Esophagus muscularis mucosa (tissue), 4 donors: ENCODE measurements at regions not wholly inside any gene's neighbourhood (a gene's known extent, or its start where the extent isn't known, plus 50 kb on each side); places are given as distances from the start of the nearest gene placed in this dataset.

ENCODE experiments used
- DNase-seq: peaks from one replicate; pipeline ENCODE4 v3.0.0-alpha.2; 2017; ENCODE audit errors: extremely low spot score
- H3K27ac ChIP-seq, 4 donors: fragments of 200-600 bp; sonication (generic); replicated peaks in 1 of 4; 1 replicate in 3 of 4; 2 replicates in 1 of 4; pipeline ENCODE4 v1.5.1; 2016 to 2019; ENCODE audit warnings: mild to moderate bottlenecking in 1 of 4
- H3K27me3 ChIP-seq, 4 donors: fragments of 200-600 bp; sonication (generic); one replicate each; pipeline versions ENCODE4 v1.5.1 to v1.6.0; 2016 to 2019
- H3K36me3 ChIP-seq, 4 donors: fragments of 200-600 bp; sonication (generic); one replicate each; pipeline ENCODE4 v1.5.1; 2016 to 2019
- H3K4me1 ChIP-seq, 4 donors: fragments of 200-600 bp; sonication (generic); one replicate each; pipeline ENCODE4 v1.5.1; 2016 to 2019
- H3K4me3 ChIP-seq, 4 donors: fragments of 200-600 bp; sonication (generic); 1 replicate in 2 of 4; 2 replicates in 2 of 4; pipeline ENCODE4 v1.5.1; 2016 to 2019; ENCODE audit warnings: mild to moderate bottlenecking in 4 of 4, moderate library complexity in 1 of 4
- H3K9me3 ChIP-seq, 4 donors: fragments of 200-600 bp; sonication (generic); 1 replicate in 3 of 4; 2 replicates in 1 of 4; pipeline ENCODE4 v1.5.1; 2016 to 2019
- EP300 ChIP-seq: sonication (generic); formaldehyde crosslinking; IDR thresholded peaks from one replicate; pipeline ENCODE4 v1.6.1; 2017; ENCODE audit warnings: antibody characterized with exemption
- POLR2A ChIP-seq: fragments of 450-650 bp; IDR thresholded peaks from one replicate; pipeline ENCODE4 v1.6.1; 2017; ENCODE audit warnings: antibody characterized with exemption, moderate library complexity, mild to moderate bottlenecking, low read depth
- POLR2AphosphoS5 ChIP-seq, 2 donors: sonication (generic); formaldehyde crosslinking; IDR thresholded peaks; one replicate each; pipeline ENCODE4 v1.6.1; 2017; ENCODE audit warnings: antibody characterized with exemption in 2 of 2
- WGBS: methylation state at CpG from one replicate; pipeline ENCODE4 v1.1.5; 2018; 5-methylcytosine and 5-hydroxymethylcytosine counted together
- intact Hi-C: fragments of 100-400 bp; cut with DNase I; formaldehyde crosslinking; loops from one replicate; pipeline ENCODE4 v1.15.1; 2023
- TF ChIP-seq, protein P1 (sequence below), 3 experiments: fragments of 200-600 bp in 2 of 3; fragments of 450-650 bp in 1 of 3; sonication (generic) in 2 of 3; IDR thresholded peaks; one replicate each; pipeline ENCODE4 v1.5.1; 2017 to 2019; ENCODE audit warnings: antibody characterized with exemption in 3 of 3, mild to moderate bottlenecking in 2 of 3, moderate library complexity in 1 of 3

- peaks cover 0 to 17% (median 5%) of the 10 kb centered on the region in 4 donors for H3K4me1 ChIP-seq
- H3K9me3 ChIP-seq, result no peaks in the 10 kb centered on the region
- H3K36me3 ChIP-seq, result no peaks in the 10 kb centered on the region
- intact Hi-C loops, result no loop called here
- WGBS, result 42% methylated on average over 3 of the region's 3 CpGs
- H3K4me3 ChIP-seq, result no peak overlapping the region
- no peak for DNase-seq
- no peak overlapping the region for H3K27ac ChIP-seq
- no peak for TF ChIP-seq EP300
- no peaks in the 10 kb centered on the region for H3K27me3 ChIP-seq
Measured at GRCh38 chr7:42740408-42740807, 171.5 kb downstream of the C7orf25 start.

DNA sequence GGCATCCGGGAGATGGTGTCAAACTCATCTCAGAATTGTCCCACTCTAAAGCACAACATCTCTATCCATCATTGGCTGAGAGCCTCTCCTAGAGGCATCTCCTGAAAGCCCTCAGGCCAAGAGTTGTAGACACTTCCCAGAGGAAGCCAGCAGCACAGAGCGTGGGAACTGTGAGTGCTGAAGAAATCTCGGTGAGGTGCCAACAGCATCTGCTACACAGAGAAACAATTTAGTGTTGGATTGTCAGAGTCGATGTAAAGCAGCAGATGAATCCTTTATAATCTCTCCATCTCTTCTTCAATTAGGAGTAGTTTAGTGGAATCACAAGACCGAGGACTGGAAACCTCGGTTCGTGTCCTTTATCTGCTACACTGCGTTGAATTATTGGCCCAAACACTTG is 172.2 kb downstream of the C7orf25 start:
- peak; percentile 92 for DNase-seq
- peaks cover 0 to 17% (median 5%) of the 10 kb centered on the region in 4 donors for H3K4me1 ChIP-seq
- no peak overlapping the region for H3K4me3 ChIP-seq
- 65% methylated on average over 8 of the region's 8 CpGs for WGBS
- intact Hi-C loops, result no loop called here
- no peaks in the 10 kb centered on the region for H3K27me3 ChIP-seq
- H3K36me3 ChIP-seq, result no peaks in the 10 kb centered on the region
- no peak for TF ChIP-seq EP300
- TF ChIP-seq POLR2AphosphoS5 (IDR thresholded peaks at IDR 0.05), result no peak
- TF ChIP-seq, protein P1, sequence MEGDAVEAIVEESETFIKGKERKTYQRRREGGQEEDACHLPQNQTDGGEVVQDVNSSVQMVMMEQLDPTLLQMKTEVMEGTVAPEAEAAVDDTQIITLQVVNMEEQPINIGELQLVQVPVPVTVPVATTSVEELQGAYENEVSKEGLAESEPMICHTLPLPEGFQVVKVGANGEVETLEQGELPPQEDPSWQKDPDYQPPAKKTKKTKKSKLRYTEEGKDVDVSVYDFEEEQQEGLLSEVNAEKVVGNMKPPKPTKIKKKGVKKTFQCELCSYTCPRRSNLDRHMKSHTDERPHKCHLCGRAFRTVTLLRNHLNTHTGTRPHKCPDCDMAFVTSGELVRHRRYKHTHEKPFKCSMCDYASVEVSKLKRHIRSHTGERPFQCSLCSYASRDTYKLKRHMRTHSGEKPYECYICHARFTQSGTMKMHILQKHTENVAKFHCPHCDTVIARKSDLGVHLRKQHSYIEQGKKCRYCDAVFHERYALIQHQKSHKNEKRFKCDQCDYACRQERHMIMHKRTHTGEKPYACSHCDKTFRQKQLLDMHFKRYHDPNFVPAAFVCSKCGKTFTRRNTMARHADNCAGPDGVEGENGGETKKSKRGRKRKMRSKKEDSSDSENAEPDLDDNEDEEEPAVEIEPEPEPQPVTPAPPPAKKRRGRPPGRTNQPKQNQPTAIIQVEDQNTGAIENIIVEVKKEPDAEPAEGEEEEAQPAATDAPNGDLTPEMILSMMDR (IDR thresholded peaks at IDR 0.05), result no peak
- no peak for TF ChIP-seq POLR2A
- peak overlapping the region in 1 of 4 donors; percentile 4 for H3K27ac ChIP-seq
- no peaks in the 10 kb centered on the region for H3K9me3 ChIP-seq

GRCh38 chr7:42736931-42737330 is 174.9 kb downstream of the C7orf25 start:
- intact Hi-C loops, result no loop called here
- TF ChIP-seq POLR2AphosphoS5 (IDR thresholded peaks at IDR 0.05) (no peak), EP300 (no peak)
- TF ChIP-seq, protein P1 (IDR thresholded peaks at IDR 0.05), result no peak
- 80% methylated on average over 1 of the region's 1 CpG for WGBS
- no peak for DNase-seq
- Histone ChIP-seq H3K36me3 (no peaks in the 10 kb centered on the region), H3K27ac (no peak overlapping the region), H3K9me3 (no peaks in the 10 kb centered on the region), H3K4me1 (peaks cover 0 to 17% (median 5%) of the 10 kb centered on the region in 4 donors), H3K27me3 (no peaks in the 10 kb centered on the region), H3K4me3 (no peak overlapping the region)

GRCh38 chr7:42735081-42735480 is 176.8 kb downstream of the C7orf25 start:
- WGBS, result 65% methylated on average over 2 of the region's 2 CpGs
- no peak for TF ChIP-seq POLR2A
- TF ChIP-seq, protein P1 (IDR thresholded peaks at IDR 0.05), result no peak
- no peak for TF ChIP-seq EP300
- no peak for TF ChIP-seq POLR2AphosphoS5 (IDR thresholded peaks at IDR 0.05)

DNA sequence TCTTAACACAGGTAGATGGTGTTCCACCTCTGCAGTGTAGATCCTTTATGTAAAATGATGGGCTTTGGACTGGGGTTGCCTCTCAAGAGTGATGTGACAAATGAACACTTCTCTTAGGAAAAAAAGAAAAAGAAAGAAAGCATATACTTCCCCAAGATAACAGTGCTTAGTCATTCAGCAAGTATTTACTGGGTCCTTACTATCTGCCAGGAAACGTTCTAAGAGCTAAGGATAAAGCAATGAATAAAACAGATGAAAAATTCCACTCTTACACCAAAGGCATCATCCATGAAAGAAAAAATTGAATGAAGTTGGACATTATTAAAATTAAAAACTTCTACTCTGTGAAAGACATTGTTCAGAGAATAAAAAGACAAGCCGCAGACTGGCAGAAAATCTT is 177.3 kb downstream of the C7orf25 start:
- Histone ChIP-seq H3K9me3 (no peaks in the 10 kb centered on the region), H3K4me1 (peaks cover 0 to 8% (median 1%) of the 10 kb centered on the region in 4 donors), H3K27me3 (no peaks in the 10 kb centered on the region), H3K4me3 (no peak overlapping the region), H3K36me3 (no peaks in the 10 kb centered on the region), H3K27ac (no peak overlapping the region)
- intact Hi-C loops, result no loop called here
- 52% methylated on average over 2 of the region's 2 CpGs for WGBS
- no peak for DNase-seq
- TF ChIP-seq, protein P1 (IDR thresholded peaks at IDR 0.05), result no peak
- TF ChIP-seq POLR2AphosphoS5 (IDR thresholded peaks at IDR 0.05) (no peak), POLR2A (no peak), EP300 (no peak)

More at GRCh38 chr7:42735081-42735480, 176.8 kb downstream of the C7orf25 start:
- DNase-seq, result no peak
- no peaks in the 10 kb centered on the region for H3K36me3 ChIP-seq
- intact Hi-C loops, result no loop called here
- peaks cover 0 to 13% (median 2%) of the 10 kb centered on the region in 4 donors for H3K4me1 ChIP-seq
- no peaks in the 10 kb centered on the region for H3K9me3 ChIP-seq
- H3K27me3 ChIP-seq, result no peaks in the 10 kb centered on the region
- H3K27ac ChIP-seq, result no peak overlapping the region
- H3K4me3 ChIP-seq, result no peak overlapping the region
